Parathyroid adenoma (tissue), 2 donors: ENCODE measurements at regions not wholly inside any gene's neighbourhood (a gene's known extent, or its start where the extent isn't known, plus 50 kb on each side); places are given as distances from the start of the nearest gene placed in this dataset.

Experiments
- H2AFZ ChIP-seq: fragments of 300-600 bp; sonication (generic); one replicate; pipeline ENCODE4 v1.7.0; 2017; ENCODE audit warnings: antibody characterized with exemption, mild to moderate bottlenecking
- H3K27ac ChIP-seq: fragments of 300-600 bp; sonication (generic); one replicate; pipeline ENCODE4 v1.7.0; 2017
- H3K27me3 ChIP-seq: fragments of 300-600 bp; sonication (generic); one replicate; pipeline ENCODE4 v1.7.0; 2017; ENCODE audit warnings: low read length; ENCODE audit not compliant: control insufficient read depth, insufficient read depth
- H3K36me3 ChIP-seq: fragments of 300-600 bp; sonication (generic); one replicate; pipeline ENCODE4 v1.7.0; 2017; ENCODE audit warnings: low read length; ENCODE audit not compliant: control insufficient read depth, insufficient read depth
- H3K4me1 ChIP-seq: fragments of 300-600 bp; sonication (generic); one replicate; pipeline ENCODE4 v1.7.0; 2017; ENCODE audit warnings: control low read depth
- H3K4me2 ChIP-seq: fragments of 300-600 bp; sonication (generic); one replicate; pipeline ENCODE4 v1.7.0; 2017; ENCODE audit warnings: low read length
- H3K4me3 ChIP-seq: fragments of 300-600 bp; sonication (generic); one replicate; pipeline ENCODE4 v1.7.0; 2017; ENCODE audit warnings: low read depth, low read length
- H3K79me2 ChIP-seq: fragments of 300-600 bp; sonication (generic); one replicate; pipeline ENCODE4 v1.7.0; 2017; ENCODE audit warnings: control low read depth
- H3K9ac ChIP-seq: fragments of 300-600 bp; sonication (generic); one replicate; pipeline ENCODE4 v1.7.0; 2017; ENCODE audit warnings: mild to moderate bottlenecking
- H3K9me3 ChIP-seq: fragments of 300-600 bp; sonication (generic); one replicate; pipeline ENCODE4 v1.7.0; 2017; ENCODE audit warnings: low read length; ENCODE audit not compliant: control insufficient read depth
- TF ChIP-seq, protein P1 (sequence below): fragments of 300-600 bp; sonication (generic); IDR thresholded peaks from one replicate; pipeline ENCODE4 v1.7.0; 2017; ENCODE audit warnings: antibody characterized with exemption, mild to moderate bottlenecking
- donor health status: primary hyperparathyroidism.

DNA sequence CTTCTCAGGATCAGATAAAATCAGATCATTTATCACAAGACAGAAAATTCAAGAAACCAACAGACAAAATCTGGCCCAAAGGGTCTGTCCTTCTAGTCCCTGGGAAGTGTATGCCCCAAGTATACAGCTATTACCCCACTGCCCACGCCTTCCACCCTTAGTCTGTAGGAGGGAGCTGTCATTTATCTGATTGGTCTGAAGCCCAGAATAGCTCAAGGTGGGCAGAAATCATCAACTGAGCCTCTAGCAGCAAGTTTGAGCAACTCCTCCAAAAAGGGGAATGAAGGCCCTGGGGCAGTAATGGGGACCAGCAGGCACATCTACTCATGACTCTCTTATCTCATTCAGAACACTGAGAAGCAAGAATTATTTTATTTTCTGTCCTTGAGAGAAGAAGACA lies 126.9 kb downstream of the MATN1 start:
- H3K36me3 ChIP-seq: no peaks in the 10 kb centered on the region
- H3K9me3 ChIP-seq: no peaks in the 10 kb centered on the region
- no peaks in the 10 kb centered on the region for H3K27me3 ChIP-seq
- H3K4me2 ChIP-seq: no peak overlapping the region
- no peaks in the 10 kb centered on the region for H3K4me1 ChIP-seq
- TF ChIP-seq, protein P1, sequence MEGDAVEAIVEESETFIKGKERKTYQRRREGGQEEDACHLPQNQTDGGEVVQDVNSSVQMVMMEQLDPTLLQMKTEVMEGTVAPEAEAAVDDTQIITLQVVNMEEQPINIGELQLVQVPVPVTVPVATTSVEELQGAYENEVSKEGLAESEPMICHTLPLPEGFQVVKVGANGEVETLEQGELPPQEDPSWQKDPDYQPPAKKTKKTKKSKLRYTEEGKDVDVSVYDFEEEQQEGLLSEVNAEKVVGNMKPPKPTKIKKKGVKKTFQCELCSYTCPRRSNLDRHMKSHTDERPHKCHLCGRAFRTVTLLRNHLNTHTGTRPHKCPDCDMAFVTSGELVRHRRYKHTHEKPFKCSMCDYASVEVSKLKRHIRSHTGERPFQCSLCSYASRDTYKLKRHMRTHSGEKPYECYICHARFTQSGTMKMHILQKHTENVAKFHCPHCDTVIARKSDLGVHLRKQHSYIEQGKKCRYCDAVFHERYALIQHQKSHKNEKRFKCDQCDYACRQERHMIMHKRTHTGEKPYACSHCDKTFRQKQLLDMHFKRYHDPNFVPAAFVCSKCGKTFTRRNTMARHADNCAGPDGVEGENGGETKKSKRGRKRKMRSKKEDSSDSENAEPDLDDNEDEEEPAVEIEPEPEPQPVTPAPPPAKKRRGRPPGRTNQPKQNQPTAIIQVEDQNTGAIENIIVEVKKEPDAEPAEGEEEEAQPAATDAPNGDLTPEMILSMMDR: no peak
- no peak overlapping the region for H3K4me3 ChIP-seq
- no peak overlapping the region for H3K27ac ChIP-seq
- H3K79me2 ChIP-seq: no peaks in the 10 kb centered on the region
- H3K9ac ChIP-seq: no peak overlapping the region
- no peak overlapping the region for H2AFZ ChIP-seq

DNA sequence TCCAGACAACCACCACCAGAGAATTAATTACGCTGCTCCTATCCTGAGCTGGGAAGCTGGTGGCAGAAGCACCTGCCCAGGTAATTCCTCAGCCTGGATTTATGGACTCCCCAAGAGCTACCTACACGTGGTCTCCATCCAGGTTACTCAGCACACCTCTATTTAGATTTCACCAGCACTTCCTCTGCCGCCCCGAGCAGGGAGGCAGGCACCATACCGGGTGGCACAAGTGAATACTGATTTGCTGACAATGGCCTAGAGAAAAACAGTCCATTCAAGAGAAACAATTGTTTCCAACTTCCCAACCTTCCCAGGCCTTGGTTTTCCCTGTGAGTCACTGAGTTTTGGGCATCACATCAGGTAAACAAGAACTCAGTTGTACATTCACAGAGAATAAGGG lies 134.3 kb downstream of the MATN1 start:
- TF ChIP-seq, protein P1: no peak
- Histone ChIP-seq H3K9ac (no peak overlapping the region), H3K4me1 (no peaks in the 10 kb centered on the region), H2AFZ (no peak overlapping the region), H3K27ac (no peak overlapping the region), H3K4me2 (no peak overlapping the region), H3K4me3 (no peak overlapping the region), H3K36me3 (no peaks in the 10 kb centered on the region), H3K9me3 (peaks cover 3% of the 10 kb centered on the region), H3K79me2 (no peaks in the 10 kb centered on the region), H3K27me3 (peaks cover 4% of the 10 kb centered on the region)

DNA sequence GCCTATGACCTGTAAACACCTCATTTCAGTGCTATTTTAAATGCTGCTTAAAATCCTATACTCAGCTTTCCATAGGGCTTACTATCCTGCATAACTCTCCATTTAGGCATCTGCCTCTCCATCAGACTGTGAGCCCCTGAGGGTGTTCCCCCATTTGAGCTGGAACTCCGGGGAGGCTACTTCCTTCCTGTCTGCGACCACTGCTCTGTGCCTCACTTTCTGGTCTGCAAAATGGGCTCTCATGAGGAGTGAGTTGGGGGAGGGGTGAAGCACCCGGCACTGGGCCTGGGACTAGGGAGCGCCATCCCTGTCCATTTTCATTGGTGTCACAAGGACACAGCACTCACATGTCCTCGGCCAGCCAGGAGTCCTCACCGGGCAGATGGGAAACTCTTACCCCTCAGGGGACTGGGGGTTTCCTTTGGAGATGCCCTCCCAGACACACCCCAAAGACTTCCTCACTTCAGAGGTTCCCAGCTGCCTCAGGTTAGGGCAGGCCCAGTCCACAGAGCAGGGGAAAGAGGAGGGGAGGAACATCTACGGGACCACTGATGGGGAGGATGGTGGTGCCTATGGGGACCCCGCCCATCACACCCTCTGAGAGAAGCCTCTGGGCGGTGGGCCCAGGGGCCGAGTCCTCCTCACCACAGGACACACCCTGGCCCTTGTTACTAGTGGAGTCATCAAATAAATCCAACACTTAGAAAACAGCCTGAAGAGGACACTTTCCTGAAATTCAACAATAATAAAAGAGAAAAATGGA lies 134.9 kb downstream of the MATN1 start:
- Histone ChIP-seq H2AFZ (no peak overlapping the region), H3K27me3 (peaks cover 4% of the 10 kb centered on the region), H3K4me1 (no peaks in the 10 kb centered on the region), H3K79me2 (no peaks in the 10 kb centered on the region), H3K9me3 (peaks cover 3% of the 10 kb centered on the region), H3K4me3 (no peak overlapping the region), H3K4me2 (no peak overlapping the region), H3K36me3 (no peaks in the 10 kb centered on the region), H3K9ac (no peak overlapping the region), H3K27ac (no peak overlapping the region)
- TF ChIP-seq, protein P1: no peak

DNA sequence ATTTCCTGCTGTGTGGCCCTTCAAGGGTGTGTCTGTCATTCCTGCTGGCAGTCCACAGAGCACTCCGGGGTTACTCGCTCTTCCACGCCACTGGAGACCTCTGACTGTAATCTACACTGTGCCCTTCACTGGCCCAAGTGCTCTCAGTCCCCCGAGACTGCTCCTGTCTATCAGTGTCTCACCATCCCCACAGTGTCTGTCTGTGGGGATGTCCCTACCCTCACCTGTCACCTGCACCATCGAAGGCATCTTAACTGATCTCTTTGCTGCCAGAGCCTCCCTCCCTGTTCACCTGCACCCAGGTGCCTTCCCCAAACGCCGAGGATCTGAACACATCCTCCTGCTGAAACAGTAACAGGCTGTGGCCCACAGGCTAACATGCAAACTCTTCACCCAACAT lies 136.7 kb downstream of the MATN1 start:
- no peak overlapping the region for H3K27ac ChIP-seq

More for the DNA sequence above, 136.7 kb downstream of the MATN1 start:
- H3K79me2 ChIP-seq: no peaks in the 10 kb centered on the region
- no peak overlapping the region for H3K4me3 ChIP-seq
- peaks cover 4% of the 10 kb centered on the region for H3K27me3 ChIP-seq
- TF ChIP-seq, protein P1: no peak
- no peak overlapping the region for H3K4me2 ChIP-seq
- no peak overlapping the region for H3K9ac ChIP-seq
- no peaks in the 10 kb centered on the region for H3K36me3 ChIP-seq
- no peaks in the 10 kb centered on the region for H3K4me1 ChIP-seq
- H2AFZ ChIP-seq: no peak overlapping the region
- H3K9me3 ChIP-seq: peaks cover 3% of the 10 kb centered on the region
